ENCODE measurements at regions not wholly inside any gene's neighbourhood (a gene's known extent, or its start where the extent isn't known, plus 50 kb on each side); places are given as distances from the start of the nearest gene placed in this dataset.

- no peak for DNase-seq
These were observed 64.4 kb downstream of the DIO2 start for GRCh38 chr14:80146941-80147340.

- no peak for DNase-seq
These were observed 74.9 kb downstream of the DIO2 start for GRCh38 chr14:80136358-80136757.

- no peak for DNase-seq
These were observed 75.8 kb downstream of the DIO2 start for GRCh38 chr14:80135305-80136088.

- DNase-seq = no peak
These were observed 77.0 kb downstream of the DIO2 start for GRCh38 chr14:80134321-80134720.

- DNase-seq = no peak
These were observed 77.8 kb downstream of the DIO2 start for GRCh38 chr14:80133457-80133856.

GRCh38 chr14:80127466-80127865 is 83.8 kb downstream of the DIO2 start:
- DNase-seq = no peak

- DNase-seq = no peak
These were observed 86.5 kb downstream of the DIO2 start for GRCh38 chr14:80124794-80125193.

- DNase-seq = no peak
These were observed 93.4 kb downstream of the DIO2 start for GRCh38 chr14:80117876-80118275.

- no peak for DNase-seq
These were observed 95.1 kb downstream of the DIO2 start for GRCh38 chr14:80116157-80116556.

- DNase-seq = no peak
These were observed 100.6 kb downstream of the DIO2 start for GRCh38 chr14:80110721-80111120.

- no peak for DNase-seq
These were observed 102.2 kb downstream of the DIO2 start for GRCh38 chr14:80109055-80109454.

- no peak for DNase-seq
These were observed 102.9 kb downstream of the DIO2 start for GRCh38 chr14:80108430-80108829.

- DNase-seq = no peak
These were observed 105.8 kb downstream of the DIO2 start for GRCh38 chr14:80105488-80105994.

GRCh38 chr14:80101835-80102234 is 109.5 kb downstream of the DIO2 start:
- no peak for DNase-seq

- DNase-seq = no peak
These were observed 110.6 kb downstream of the DIO2 start for GRCh38 chr14:80100681-80101080.

- DNase-seq = no peak
These were observed 115.7 kb downstream of the DIO2 start for GRCh38 chr14:80095623-80096022.

GRCh38 chr14:80087411-80087810 is 123.9 kb downstream of the DIO2 start:
- DNase-seq = no peak

GRCh38 chr14:80084196-80084595 is 127.1 kb downstream of the DIO2 start:
- DNase-seq = no peak

- no peak for DNase-seq
These were observed 130.7 kb downstream of the DIO2 start for GRCh38 chr14:80080601-80081000.

- DNase-seq = no peak
These were observed 132.8 kb downstream of the DIO2 start for GRCh38 chr14:80078501-80078900.

GRCh38 chr14:80077262-80077661 is 134.0 kb downstream of the DIO2 start:
- DNase-seq = no peak

GRCh38 chr14:80074900-80075574 is 136.3 kb downstream of the DIO2 start:
- no peak for DNase-seq

GRCh38 chr14:80059041-80059440 is 152.3 kb downstream of the DIO2 start:
- DNase-seq = no peak

GRCh38 chr14:80056497-80056801 is 154.9 kb downstream of the DIO2 start:
- DNase-seq = no peak
